Bronchial epithelial cell (primary cell): ENCODE measurements at regions not wholly inside any gene's neighbourhood (a gene's known extent, or its start where the extent isn't known, plus 50 kb on each side); places are given as distances from the start of the nearest gene placed in this dataset.

Experiments
- DNase-seq: peaks from one replicate; pipeline ENCODE4 v3.0.0-alpha.2; 2010; ENCODE audit warnings: low read depth
- FAIRE-seq: peaks from 2 replicates; lab custom pipeline; 2011; peaks lifted over from hg19 to GRCh38; lab: Jason Lieb, UNC
- H3K27me3 ChIP-seq: 2 replicates; pipeline ENCODE4 v1.5.1; 2011; ENCODE audit warnings: low read length; ENCODE audit not compliant: control insufficient read depth, insufficient read depth
- H3K36me3 ChIP-seq: 2 replicates; pipeline ENCODE4 v1.5.1; 2011; ENCODE audit warnings: low read length; ENCODE audit not compliant: control insufficient read depth, insufficient read depth
- H3K4me3 ChIP-seq: 2 replicates; pipeline ENCODE4 v1.5.1; 2011; ENCODE audit warnings: mild to moderate bottlenecking, low read depth, low read length, control low read depth
- TF ChIP-seq, protein P1 (sequence below): IDR thresholded peaks from 2 replicates; pipeline ENCODE4 v1.5.1; 2011; ENCODE audit warnings: mild to moderate bottlenecking, moderate library complexity, low read length, control low read depth, inconsistent platforms; ENCODE audit not compliant: insufficient read depth, severe bottlenecking

DNA sequence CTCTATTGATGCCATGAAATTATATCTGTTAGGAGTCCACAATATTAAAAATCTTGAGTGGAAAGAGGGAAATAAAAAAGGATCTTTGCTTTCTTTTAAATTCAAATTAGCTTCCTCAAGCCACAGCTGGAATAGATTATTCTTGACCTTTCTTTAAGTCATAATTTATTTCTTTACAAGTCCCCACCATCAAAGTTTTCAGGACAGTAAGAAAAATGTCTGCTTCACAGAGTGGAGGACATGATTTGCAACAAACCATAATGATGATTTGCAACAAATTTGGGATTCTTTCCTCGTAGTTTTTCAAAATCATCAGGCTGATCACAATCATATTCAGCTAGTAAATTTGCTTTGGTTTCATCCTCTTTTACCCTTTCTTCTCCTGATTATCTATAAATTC is 301.8 kb upstream of the NRIP1 start:
- Histone ChIP-seq H3K27me3 (no peaks in the 10 kb centered on the region), H3K36me3 (no peaks in the 10 kb centered on the region), H3K4me3 (no peak overlapping the region)
- TF ChIP-seq, protein P1, sequence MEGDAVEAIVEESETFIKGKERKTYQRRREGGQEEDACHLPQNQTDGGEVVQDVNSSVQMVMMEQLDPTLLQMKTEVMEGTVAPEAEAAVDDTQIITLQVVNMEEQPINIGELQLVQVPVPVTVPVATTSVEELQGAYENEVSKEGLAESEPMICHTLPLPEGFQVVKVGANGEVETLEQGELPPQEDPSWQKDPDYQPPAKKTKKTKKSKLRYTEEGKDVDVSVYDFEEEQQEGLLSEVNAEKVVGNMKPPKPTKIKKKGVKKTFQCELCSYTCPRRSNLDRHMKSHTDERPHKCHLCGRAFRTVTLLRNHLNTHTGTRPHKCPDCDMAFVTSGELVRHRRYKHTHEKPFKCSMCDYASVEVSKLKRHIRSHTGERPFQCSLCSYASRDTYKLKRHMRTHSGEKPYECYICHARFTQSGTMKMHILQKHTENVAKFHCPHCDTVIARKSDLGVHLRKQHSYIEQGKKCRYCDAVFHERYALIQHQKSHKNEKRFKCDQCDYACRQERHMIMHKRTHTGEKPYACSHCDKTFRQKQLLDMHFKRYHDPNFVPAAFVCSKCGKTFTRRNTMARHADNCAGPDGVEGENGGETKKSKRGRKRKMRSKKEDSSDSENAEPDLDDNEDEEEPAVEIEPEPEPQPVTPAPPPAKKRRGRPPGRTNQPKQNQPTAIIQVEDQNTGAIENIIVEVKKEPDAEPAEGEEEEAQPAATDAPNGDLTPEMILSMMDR: no peak
- no peak for DNase-seq
- FAIRE-seq: no peak

GRCh38 chr21:15367061-15367626 is 302.3 kb upstream of the NRIP1 start:
- DNase-seq: no peak
- FAIRE-seq: no peak
- Histone ChIP-seq H3K4me3 (no peak overlapping the region), H3K36me3 (no peaks in the 10 kb centered on the region), H3K27me3 (no peaks in the 10 kb centered on the region)
- TF ChIP-seq, protein P1: no peak

- TF ChIP-seq, protein P1: no peak
- Histone ChIP-seq H3K4me3 (no peak overlapping the region), H3K27me3 (no peaks in the 10 kb centered on the region), H3K36me3 (no peaks in the 10 kb centered on the region)
- DNase-seq (no peak), FAIRE-seq (no peak)
These were observed 305.7 kb upstream of the NRIP1 start for GRCh38 chr21:15370462-15370975.

DNA sequence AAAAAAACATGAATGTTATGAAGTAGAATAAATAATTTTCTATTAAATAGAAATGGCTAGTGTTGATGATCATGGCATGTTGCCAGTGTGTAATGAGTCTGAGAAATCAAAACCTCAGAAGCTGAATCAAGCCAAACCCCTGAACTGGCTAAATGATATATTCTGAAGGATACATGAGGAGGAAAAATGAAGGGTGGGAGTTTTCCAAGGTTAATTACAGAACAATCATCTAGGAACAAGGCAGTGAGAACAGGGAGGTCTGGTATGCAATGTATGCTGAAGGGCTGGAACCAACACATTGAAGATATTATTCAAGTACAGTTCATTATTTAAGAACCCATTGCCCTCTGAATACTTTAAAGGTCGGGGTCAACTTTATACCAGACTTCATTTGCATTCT is 309.1 kb upstream of the NRIP1 start:
- Histone ChIP-seq H3K27me3 (no peaks in the 10 kb centered on the region), H3K4me3 (no peak overlapping the region), H3K36me3 (no peaks in the 10 kb centered on the region)
- FAIRE-seq (no peak), DNase-seq (no peak)
- TF ChIP-seq, protein P1: no peak

- Histone ChIP-seq H3K36me3 (no peaks in the 10 kb centered on the region), H3K4me3 (no peak overlapping the region), H3K27me3 (no peaks in the 10 kb centered on the region)
- FAIRE-seq (no peak), DNase-seq (peak; percentile 31)
- TF ChIP-seq, protein P1: no peak
These were observed 315.0 kb upstream of the NRIP1 start for GRCh38 chr21:15379776-15380175.

- FAIRE-seq (no peak), DNase-seq (no peak)
- TF ChIP-seq, protein P1: no peak
- Histone ChIP-seq H3K27me3 (no peaks in the 10 kb centered on the region), H3K4me3 (no peak overlapping the region), H3K36me3 (no peaks in the 10 kb centered on the region)
These were observed 318.8 kb upstream of the NRIP1 start for GRCh38 chr21:15383588-15383987.
